Hippocampal formation (tissue), 2 donors: ENCODE measurements at regions not wholly inside any gene's neighbourhood (a gene's known extent, or its start where the extent isn't known, plus 50 kb on each side); places are given as distances from the start of the nearest gene placed in this dataset.

Experiments used
- DNase-seq, 2 donors: peaks; one replicate each; lab custom pipeline; 2025; lab: John Stamatoyannopoulos, UW

GRCh38 chr1:90402893-90403849, 313.9 kb downstream of the BARHL2 start:
- no peak for DNase-seq

- no peak for DNase-seq
These were observed 317.0 kb downstream of the BARHL2 start for GRCh38 chr1:90400131-90400530.

GRCh38 chr1:90396917-90397316, 320.2 kb downstream of the BARHL2 start:
- no peak for DNase-seq

- DNase-seq, result no peak
These were observed 322.9 kb downstream of the BARHL2 start for GRCh38 chr1:90394247-90394646.

- DNase-seq, result no peak
These were observed 324.1 kb downstream of the BARHL2 start for GRCh38 chr1:90393025-90393424.

- no peak for DNase-seq
These were observed 326.0 kb downstream of the BARHL2 start for GRCh38 chr1:90391126-90391525.

- no peak for DNase-seq
These were observed 329.3 kb downstream of the BARHL2 start for GRCh38 chr1:90387805-90388204.

- no peak for DNase-seq
These were observed 330.0 kb downstream of the BARHL2 start for GRCh38 chr1:90386899-90387720.

- DNase-seq, result no peak
These were observed 332.9 kb downstream of the BARHL2 start for GRCh38 chr1:90384193-90384592.

- DNase-seq, result no peak
These were observed 334.9 kb downstream of the BARHL2 start for GRCh38 chr1:90382161-90382560.

GRCh38 chr1:90381598-90381997, 335.5 kb downstream of the BARHL2 start:
- DNase-seq, result no peak

GRCh38 chr1:90371448-90371813, 345.7 kb downstream of the BARHL2 start:
- DNase-seq, result no peak

GRCh38 chr1:90370686-90371447, 346.2 kb downstream of the BARHL2 start:
- no peak for DNase-seq

GRCh38 chr1:90362163-90362562, 354.9 kb downstream of the BARHL2 start:
- DNase-seq, result no peak

GRCh38 chr1:90361026-90361425, 356.1 kb downstream of the BARHL2 start:
- no peak for DNase-seq

- no peak for DNase-seq
These were observed 357.1 kb downstream of the BARHL2 start for GRCh38 chr1:90359994-90360393.

- no peak for DNase-seq
These were observed 358.7 kb downstream of the BARHL2 start for GRCh38 chr1:90358448-90358847.

- DNase-seq, result no peak
These were observed 359.1 kb downstream of the BARHL2 start for GRCh38 chr1:90357995-90358394.

- DNase-seq, result no peak
These were observed 360.1 kb downstream of the BARHL2 start for GRCh38 chr1:90356991-90357390.

GRCh38 chr1:90356101-90356500, 361.0 kb downstream of the BARHL2 start:
- no peak for DNase-seq

GRCh38 chr1:90354704-90355103, 359.8 kb downstream of the ZNF326 start:
- no peak for DNase-seq

- no peak for DNase-seq
These were observed 356.1 kb downstream of the ZNF326 start for GRCh38 chr1:90351019-90351418.
